Effector memory CD4-positive, alpha-beta T cell (primary cell): ENCODE measurements at regions not wholly inside any gene's neighbourhood (a gene's known extent, or its start where the extent isn't known, plus 50 kb on each side); places are given as distances from the start of the nearest gene placed in this dataset.
"Not testable (repeated sequence)": the region's sequence is repeated elsewhere in the genome, so short reads cannot be mapped to it uniquely, and the experiment has no call there.

Source experiments
- DNase-seq, 3 donors: peaks; one replicate each; pipeline ENCODE4 v3.0.0-alpha.2; 2020
- H3K27ac ChIP-seq: 2 replicates; pipeline ENCODE4 v1.7.0; 2013; ENCODE audit warnings: mild to moderate bottlenecking, low read length, moderate library complexity; ENCODE audit not compliant: insufficient read depth, poor library complexity, severe bottlenecking
- H3K27me3 ChIP-seq: replicated peaks from 2 replicates; pipeline ENCODE4 v1.7.0; 2013; ENCODE audit warnings: mild to moderate bottlenecking, low read length; ENCODE audit not compliant: insufficient read depth, control insufficient read depth, poor library complexity, severe bottlenecking
- H3K36me3 ChIP-seq: 2 replicates; pipeline ENCODE4 v1.7.0; 2013; ENCODE audit warnings: mild to moderate bottlenecking, low read length, moderate library complexity; ENCODE audit not compliant: control insufficient read depth, insufficient read depth
- H3K4me1 ChIP-seq: 2 replicates; pipeline ENCODE4 v1.7.0; 2013; ENCODE audit warnings: low read length, mild to moderate bottlenecking; ENCODE audit not compliant: control insufficient read depth, insufficient read depth, poor library complexity, severe bottlenecking
- H3K4me3 ChIP-seq: 2 replicates; pipeline ENCODE4 v1.7.0; 2013; ENCODE audit warnings: low read length, low read depth, mild to moderate bottlenecking; ENCODE audit not compliant: insufficient read depth, poor library complexity, severe bottlenecking
- H3K9me3 ChIP-seq: 2 replicates; pipeline ENCODE4 v1.7.0; 2013; ENCODE audit warnings: mild to moderate bottlenecking, low read length, moderate library complexity; ENCODE audit not compliant: control insufficient read depth

DNA sequence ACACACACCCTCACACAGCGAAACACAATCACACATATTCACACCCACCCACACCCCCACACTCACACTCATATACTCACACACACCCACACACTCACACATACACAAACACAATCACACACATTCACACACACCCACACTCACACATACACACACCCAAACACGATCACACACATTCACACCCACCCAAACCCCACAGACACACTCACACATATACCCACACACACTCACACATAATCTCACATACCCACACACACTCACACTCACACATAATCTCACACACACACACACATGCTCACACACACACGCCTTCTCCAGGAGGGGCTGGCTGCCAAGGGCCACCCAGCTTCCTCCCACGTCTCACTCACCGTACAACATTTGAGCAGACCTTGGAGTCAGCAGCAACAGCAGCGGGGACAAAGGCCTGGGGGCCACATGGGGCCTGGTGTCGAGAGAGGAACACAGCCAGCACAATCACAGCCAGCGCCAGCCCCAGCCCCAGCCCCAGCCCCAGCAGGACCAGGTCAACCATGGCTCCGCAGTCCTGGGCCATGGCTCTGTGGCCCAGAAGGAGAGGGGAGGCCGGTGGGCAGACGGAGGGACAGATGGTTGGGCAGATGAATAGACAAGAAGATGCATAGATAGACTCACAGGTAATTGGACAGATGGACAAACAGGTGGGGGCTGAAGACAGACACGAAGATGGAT is 932.9 kb downstream of the TUBA3C start:
- not testable (repeated sequence) for H3K27me3 ChIP-seq, H3K27ac ChIP-seq, H3K4me3 ChIP-seq, H3K4me1 ChIP-seq, H3K9me3 ChIP-seq, DNase-seq, H3K36me3 ChIP-seq

- H3K36me3 ChIP-seq, H3K27ac ChIP-seq, H3K4me3 ChIP-seq, H3K27me3 ChIP-seq, H3K4me1 ChIP-seq, DNase-seq, H3K9me3 ChIP-seq: not testable (repeated sequence)
Observed at GRCh38 chr13:18240086-18240485, 941.5 kb downstream of the TUBA3C start.

DNA sequence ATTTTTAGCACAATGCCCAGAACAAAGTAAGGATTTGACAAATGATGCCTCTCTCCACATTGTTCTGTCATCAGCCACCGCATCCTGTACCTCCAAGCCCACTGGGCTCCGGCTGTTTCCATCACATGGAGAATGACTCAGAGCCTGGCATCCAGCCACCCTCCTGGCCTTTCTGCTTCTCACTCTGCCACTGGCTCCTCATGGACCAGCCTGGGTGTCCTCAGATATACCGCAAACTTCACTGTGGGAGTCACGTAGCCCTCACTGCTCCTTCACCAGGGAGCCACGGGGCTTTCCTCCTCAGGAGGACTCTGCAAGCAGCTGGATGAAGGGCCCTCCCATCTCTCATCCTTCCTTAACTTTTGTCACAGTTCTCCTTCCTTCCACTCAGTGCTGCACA is 943.0 kb downstream of the TUBA3C start:
- H3K27me3 ChIP-seq, H3K36me3 ChIP-seq, H3K4me1 ChIP-seq, H3K9me3 ChIP-seq, DNase-seq, H3K27ac ChIP-seq, H3K4me3 ChIP-seq: not testable (repeated sequence)

GRCh38 chr13:18236528-18236815 is 945.2 kb downstream of the TUBA3C start:
- no peak for DNase-seq
- Histone ChIP-seq H3K36me3 (no peaks in the 10 kb centered on the region), H3K4me3 (no peak overlapping the region), H3K27me3 (no peaks in the 10 kb centered on the region), H3K27ac (no peak overlapping the region), H3K4me1 (no peaks in the 10 kb centered on the region), H3K9me3 (no peaks in the 10 kb centered on the region)

- Histone ChIP-seq H3K9me3 (no peaks in the 10 kb centered on the region), H3K27me3 (no peaks in the 10 kb centered on the region), H3K27ac (no peak overlapping the region), H3K36me3 (no peaks in the 10 kb centered on the region), H3K4me3 (no peak overlapping the region), H3K4me1 (no peaks in the 10 kb centered on the region)
- DNase-seq: no peak
Observed at GRCh38 chr13:18235756-18236527, 945.7 kb downstream of the TUBA3C start.

DNA sequence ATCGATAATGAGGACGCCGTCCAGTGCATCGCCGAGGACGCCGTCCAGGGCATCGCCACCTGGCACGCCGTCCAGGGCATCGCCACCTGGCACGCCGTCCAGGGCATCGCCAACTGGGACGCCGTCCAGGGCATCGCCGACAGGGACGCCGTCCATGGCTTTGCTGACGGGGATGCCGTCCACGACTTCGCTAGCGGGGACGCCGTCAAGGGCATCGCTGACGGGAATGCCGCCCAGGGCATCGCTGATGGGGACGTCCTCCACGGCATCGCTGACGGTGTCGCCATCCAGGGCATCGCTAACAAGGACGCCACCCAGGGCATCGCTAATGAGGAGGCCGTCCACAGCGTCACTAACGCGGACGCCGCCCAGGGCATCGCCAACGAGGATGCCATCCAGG is 946.5 kb downstream of the TUBA3C start:
- Histone ChIP-seq H3K27me3 (no peaks in the 10 kb centered on the region), H3K4me1 (no peaks in the 10 kb centered on the region), H3K27ac (no peak overlapping the region), H3K4me3 (no peak overlapping the region), H3K36me3 (no peaks in the 10 kb centered on the region), H3K9me3 (no peaks in the 10 kb centered on the region)
- no peak for DNase-seq

- not testable (repeated sequence) for H3K27ac ChIP-seq, H3K27me3 ChIP-seq, H3K4me1 ChIP-seq, H3K9me3 ChIP-seq, DNase-seq, H3K36me3 ChIP-seq, H3K4me3 ChIP-seq
Observed at GRCh38 chr13:18234451-18234850, 947.2 kb downstream of the TUBA3C start.

GRCh38 chr13:18233783-18234299 is 947.8 kb downstream of the TUBA3C start:
- Histone ChIP-seq H3K4me1 (no peaks in the 10 kb centered on the region), H3K9me3 (no peaks in the 10 kb centered on the region), H3K27ac (no peak overlapping the region), H3K36me3 (no peaks in the 10 kb centered on the region), H3K4me3 (no peak overlapping the region), H3K27me3 (no peaks in the 10 kb centered on the region)
- DNase-seq: no peak

- no peaks in the 10 kb centered on the region for H3K27me3 ChIP-seq
- no peaks in the 10 kb centered on the region for H3K4me1 ChIP-seq
- H3K9me3 ChIP-seq: no peaks in the 10 kb centered on the region
- H3K27ac ChIP-seq: no peak overlapping the region
- no peak overlapping the region for H3K4me3 ChIP-seq
- no peaks in the 10 kb centered on the region for H3K36me3 ChIP-seq
- no peak for DNase-seq
Observed at GRCh38 chr13:18232994-18233782, 948.4 kb downstream of the TUBA3C start.
